A673 (cell line): ENCODE measurements at regions not wholly inside any gene's neighbourhood (a gene's known extent, or its start where the extent isn't known, plus 50 kb on each side); places are given as distances from the start of the nearest gene placed in this dataset.

Experiments used
- BruUV-seq: library from RNA; stranded (reverse); fragments of 400-500 nt; replicated peaks from 2 replicates; lab custom pipeline; 2021; lab: Mats Ljungman, UMichigan
- CTCF ChIA-PET: fragments of 300-600 bp; sonication (Branson Sonifier 250); formaldehyde crosslinking; loops from one replicate; lab custom pipeline; 2022; ENCODE audit warnings: antibody characterized with exemption; lab: Charles Lee
- POLR2A ChIA-PET: fragments of 300-600 bp; sonication (Branson Sonifier 250); formaldehyde crosslinking; loops from one replicate; lab custom pipeline; 2022; ENCODE audit warnings: antibody characterized with exemption; ENCODE audit not compliant: low non-redundant PET; lab: Charles Lee
- DNase-seq: peaks from one replicate; pipeline ENCODE4 v3.0.0-alpha.2; 2015; ENCODE audit warnings: low spot score
- H3K27ac ChIP-seq: fragments of 200-600 bp; sonication (generic); 2 replicates; pipeline ENCODE4 v1.5.1; 2016; ENCODE audit warnings: mixed run types, low read depth, mild to moderate bottlenecking, mixed read lengths, antibody characterized with exemption, low read length; ENCODE audit not compliant: poor library complexity, severe bottlenecking
- H3K27me3 ChIP-seq: fragments of 200-600 bp; sonication (generic); replicated peaks from 2 replicates; pipeline ENCODE4 v1.6.1; 2017; ENCODE audit warnings: mixed run types, low read depth, mild to moderate bottlenecking, mixed read lengths, antibody characterized with exemption, low read length; ENCODE audit not compliant: insufficient read depth, poor library complexity
- H3K36me3 ChIP-seq: fragments of 200-600 bp; sonication (generic); 2 replicates; pipeline ENCODE4 v1.6.1; 2016; ENCODE audit warnings: mixed run types, mild to moderate bottlenecking, mixed read lengths, antibody characterized with exemption, low read length; ENCODE audit not compliant: insufficient read depth, poor library complexity, severe bottlenecking
- H3K4me1 ChIP-seq: fragments of 200-600 bp; sonication (generic); 2 replicates; pipeline ENCODE4 v1.6.1; 2017; ENCODE audit warnings: mixed run types, mild to moderate bottlenecking, mixed read lengths, antibody characterized with exemption, low read length; ENCODE audit not compliant: insufficient read depth, poor library complexity, severe bottlenecking
- H3K4me3 ChIP-seq: fragments of 200-600 bp; sonication (generic); 2 replicates; pipeline ENCODE4 v1.5.1; 2016; ENCODE audit warnings: low read depth, mixed run types, mild to moderate bottlenecking, mixed read lengths, low read length; ENCODE audit not compliant: poor library complexity, severe bottlenecking
- H3K9me3 ChIP-seq: fragments of 200-600 bp; sonication (generic); 2 replicates; pipeline ENCODE4 v1.6.1; 2016; ENCODE audit warnings: mixed run types, low read depth, mild to moderate bottlenecking, mixed read lengths, antibody characterized with exemption, low read length; ENCODE audit not compliant: poor library complexity, severe bottlenecking
- EZH2 ChIP-seq: fragments of 200-600 bp; sonication (generic); IDR thresholded peaks from 2 replicates; pipeline ENCODE4 v1.6.1; 2017; ENCODE audit warnings: borderline replicate concordance, low read depth, mild to moderate bottlenecking, mixed read lengths, antibody characterized with exemption, low read length; ENCODE audit not compliant: poor library complexity, severe bottlenecking
- intact Hi-C: fragments of 100-400 bp; cut with micrococcal nuclease; formaldehyde crosslinking; loops from one replicate; pipeline ENCODE4 v1.10.0; 2022; ENCODE audit not compliant: unreplicated experiment
- TF ChIP-seq, protein P1 (sequence below): fragments of 300-800, 200-600 bp; sonication (generic); conservative IDR thresholded peaks from 2 replicates; pipeline ENCODE4 v1.5.1; 2017; ENCODE audit warnings: low read depth, mild to moderate bottlenecking, antibody characterized with exemption, low read length, moderate library complexity, mixed read lengths

- CTCF ChIA-PET = no interaction called here
- intact Hi-C loops = no loop called here
These were observed 116.1 kb upstream of the RASA1 start for GRCh38 chr5:87151547-87151946.

DNA sequence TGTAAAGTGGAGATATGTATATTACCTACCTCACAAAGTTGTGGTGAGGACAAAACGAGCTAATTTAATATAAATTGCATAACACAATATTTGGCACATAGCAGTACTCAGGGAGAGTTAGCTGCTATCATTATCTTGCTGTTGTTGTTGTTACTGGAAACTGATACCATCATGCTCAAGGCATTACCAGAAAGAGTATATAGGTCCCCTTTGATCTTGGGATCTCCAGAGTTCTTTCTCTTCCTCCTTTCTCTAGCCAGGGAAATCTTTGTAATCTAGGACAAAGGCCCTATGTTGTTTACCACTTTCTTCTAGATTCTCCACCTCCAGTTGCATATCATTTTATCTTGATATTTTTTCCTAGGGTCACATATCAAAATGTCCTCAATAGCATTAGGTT lies 114.8 kb upstream of the RASA1 start:
- BruUV-seq = no TSS peak
- H3K27me3 ChIP-seq = no peaks in the 10 kb centered on the region
- H3K27ac ChIP-seq = no peak overlapping the region
- H3K9me3 ChIP-seq = no peaks in the 10 kb centered on the region
- H3K4me1 ChIP-seq = no peaks in the 10 kb centered on the region
- intact Hi-C loops = no loop called here
- no peak overlapping the region for H3K4me3 ChIP-seq
- ChIA-PET POLR2A (no interaction called here), CTCF (no interaction called here)
- no peak for DNase-seq
- H3K36me3 ChIP-seq = no peaks in the 10 kb centered on the region
- no peak for TF ChIP-seq EZH2
- TF ChIP-seq, protein P1, sequence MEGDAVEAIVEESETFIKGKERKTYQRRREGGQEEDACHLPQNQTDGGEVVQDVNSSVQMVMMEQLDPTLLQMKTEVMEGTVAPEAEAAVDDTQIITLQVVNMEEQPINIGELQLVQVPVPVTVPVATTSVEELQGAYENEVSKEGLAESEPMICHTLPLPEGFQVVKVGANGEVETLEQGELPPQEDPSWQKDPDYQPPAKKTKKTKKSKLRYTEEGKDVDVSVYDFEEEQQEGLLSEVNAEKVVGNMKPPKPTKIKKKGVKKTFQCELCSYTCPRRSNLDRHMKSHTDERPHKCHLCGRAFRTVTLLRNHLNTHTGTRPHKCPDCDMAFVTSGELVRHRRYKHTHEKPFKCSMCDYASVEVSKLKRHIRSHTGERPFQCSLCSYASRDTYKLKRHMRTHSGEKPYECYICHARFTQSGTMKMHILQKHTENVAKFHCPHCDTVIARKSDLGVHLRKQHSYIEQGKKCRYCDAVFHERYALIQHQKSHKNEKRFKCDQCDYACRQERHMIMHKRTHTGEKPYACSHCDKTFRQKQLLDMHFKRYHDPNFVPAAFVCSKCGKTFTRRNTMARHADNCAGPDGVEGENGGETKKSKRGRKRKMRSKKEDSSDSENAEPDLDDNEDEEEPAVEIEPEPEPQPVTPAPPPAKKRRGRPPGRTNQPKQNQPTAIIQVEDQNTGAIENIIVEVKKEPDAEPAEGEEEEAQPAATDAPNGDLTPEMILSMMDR = no peak

More at GRCh38 chr5:87151547-87151946, 116.1 kb upstream of the RASA1 start:
- no peaks in the 10 kb centered on the region for H3K4me1 ChIP-seq
- no peaks in the 10 kb centered on the region for H3K36me3 ChIP-seq
- H3K27ac ChIP-seq = no peak overlapping the region
- BruUV-seq = no TSS peak
- DNase-seq = peak; percentile 3
- no peak for TF ChIP-seq EZH2
- TF ChIP-seq, protein P1 = no peak
- POLR2A ChIA-PET = no interaction called here
- no peaks in the 10 kb centered on the region for H3K27me3 ChIP-seq
- H3K4me3 ChIP-seq = no peak overlapping the region
- H3K9me3 ChIP-seq = no peaks in the 10 kb centered on the region

DNA sequence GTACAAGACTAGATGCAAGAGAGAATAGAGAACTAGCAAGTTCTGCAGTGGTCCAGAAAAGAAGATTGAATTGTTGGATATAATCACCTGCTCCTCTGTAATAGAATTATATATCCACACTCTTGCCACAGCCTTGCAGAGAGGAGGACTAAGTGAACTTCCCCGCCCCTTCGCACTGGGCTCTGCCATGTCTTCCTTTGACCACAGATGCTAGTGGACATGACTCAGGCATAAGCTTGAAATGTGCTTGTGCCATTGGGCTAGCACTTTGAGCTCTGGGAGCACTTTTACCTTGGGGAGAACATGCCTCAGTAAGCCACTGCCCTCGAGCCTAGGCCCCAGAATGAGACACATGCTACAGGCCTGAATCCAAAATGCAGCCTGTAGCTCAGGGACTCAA lies 113.5 kb upstream of the RASA1 start:
- DNase-seq = no peak
- no peak overlapping the region for H3K4me3 ChIP-seq
- BruUV-seq = no TSS peak
- intact Hi-C loops = no loop called here
- no peaks in the 10 kb centered on the region for H3K36me3 ChIP-seq
- ChIA-PET CTCF (no interaction called here), POLR2A (no interaction called here)
- H3K27ac ChIP-seq = no peak overlapping the region
- H3K9me3 ChIP-seq = no peaks in the 10 kb centered on the region
- TF ChIP-seq EZH2 = no peak
- TF ChIP-seq, protein P1 = no peak
- H3K4me1 ChIP-seq = no peaks in the 10 kb centered on the region
- H3K27me3 ChIP-seq = no peaks in the 10 kb centered on the region
